C4-2B (cell line): ENCODE measurements at regions not wholly inside any gene's neighbourhood (a gene's known extent, or its start where the extent isn't known, plus 50 kb on each side); places are given as distances from the start of the nearest gene placed in this dataset.

Experiments used
- H3K27ac ChIP-seq: fragments of 450-650 bp; 2 replicates; pipeline ENCODE4 v1.5.1; 2017
- ZFX ChIP-seq: fragments of 450-650 bp; IDR thresholded peaks from 2 replicates; pipeline ENCODE4 v1.6.1; 2017
- TF ChIP-seq, protein P1 (sequence below): fragments of 450-650 bp; conservative IDR thresholded peaks from 2 replicates; pipeline ENCODE4 v1.5.1; 2017; ENCODE audit warnings: mild to moderate bottlenecking

DNA sequence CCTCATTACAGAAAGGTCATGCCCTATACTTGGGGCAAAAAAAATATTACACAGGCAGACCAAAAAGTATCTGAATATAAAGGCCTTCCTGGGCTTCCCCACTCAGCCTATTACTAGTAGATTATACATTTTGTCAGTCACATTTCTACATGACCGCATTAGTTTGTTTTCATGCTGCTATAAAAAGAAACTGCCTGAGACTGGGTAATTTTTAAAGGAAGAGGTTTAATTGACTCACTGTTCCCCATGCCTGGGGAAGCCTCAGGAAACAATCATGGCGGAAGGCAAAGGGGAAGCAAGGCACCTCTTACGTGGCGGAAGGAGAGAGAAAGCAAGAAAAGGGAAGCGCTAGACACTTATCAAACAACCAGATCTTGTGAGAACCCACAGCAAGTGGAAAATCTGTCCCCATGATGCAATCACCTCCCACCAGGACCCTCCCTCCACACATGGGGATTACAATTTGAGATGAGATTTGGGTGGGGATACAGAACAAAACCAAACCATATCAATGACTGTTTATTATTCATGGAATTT, 1312.0 kb downstream of the PCDH7 start:
- H3K27ac ChIP-seq, result no peak overlapping the region
- TF ChIP-seq, protein P1, sequence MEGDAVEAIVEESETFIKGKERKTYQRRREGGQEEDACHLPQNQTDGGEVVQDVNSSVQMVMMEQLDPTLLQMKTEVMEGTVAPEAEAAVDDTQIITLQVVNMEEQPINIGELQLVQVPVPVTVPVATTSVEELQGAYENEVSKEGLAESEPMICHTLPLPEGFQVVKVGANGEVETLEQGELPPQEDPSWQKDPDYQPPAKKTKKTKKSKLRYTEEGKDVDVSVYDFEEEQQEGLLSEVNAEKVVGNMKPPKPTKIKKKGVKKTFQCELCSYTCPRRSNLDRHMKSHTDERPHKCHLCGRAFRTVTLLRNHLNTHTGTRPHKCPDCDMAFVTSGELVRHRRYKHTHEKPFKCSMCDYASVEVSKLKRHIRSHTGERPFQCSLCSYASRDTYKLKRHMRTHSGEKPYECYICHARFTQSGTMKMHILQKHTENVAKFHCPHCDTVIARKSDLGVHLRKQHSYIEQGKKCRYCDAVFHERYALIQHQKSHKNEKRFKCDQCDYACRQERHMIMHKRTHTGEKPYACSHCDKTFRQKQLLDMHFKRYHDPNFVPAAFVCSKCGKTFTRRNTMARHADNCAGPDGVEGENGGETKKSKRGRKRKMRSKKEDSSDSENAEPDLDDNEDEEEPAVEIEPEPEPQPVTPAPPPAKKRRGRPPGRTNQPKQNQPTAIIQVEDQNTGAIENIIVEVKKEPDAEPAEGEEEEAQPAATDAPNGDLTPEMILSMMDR, result no peak
- no peak for TF ChIP-seq ZFX

DNA sequence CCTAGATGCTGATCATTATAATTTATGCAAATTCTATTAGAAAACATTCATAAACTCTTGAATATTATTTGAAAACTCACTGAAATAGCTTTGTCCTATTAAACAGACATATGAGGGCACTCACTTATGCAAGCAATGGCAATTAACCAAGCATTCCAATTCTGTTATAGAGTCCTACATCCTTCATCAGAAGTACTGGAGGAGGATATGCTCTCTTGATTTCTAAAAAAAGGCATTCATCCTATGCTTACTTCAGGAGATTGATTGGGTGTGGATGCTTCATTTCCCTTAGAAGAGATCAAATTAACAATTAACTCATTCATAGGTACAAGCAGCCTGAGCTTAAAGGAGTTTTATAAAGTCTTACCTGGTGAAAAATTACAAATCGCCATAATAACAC, 1317.2 kb downstream of the PCDH7 start:
- H3K27ac ChIP-seq, result no peak overlapping the region
- no peak for TF ChIP-seq ZFX
- TF ChIP-seq, protein P1, result no peak

DNA sequence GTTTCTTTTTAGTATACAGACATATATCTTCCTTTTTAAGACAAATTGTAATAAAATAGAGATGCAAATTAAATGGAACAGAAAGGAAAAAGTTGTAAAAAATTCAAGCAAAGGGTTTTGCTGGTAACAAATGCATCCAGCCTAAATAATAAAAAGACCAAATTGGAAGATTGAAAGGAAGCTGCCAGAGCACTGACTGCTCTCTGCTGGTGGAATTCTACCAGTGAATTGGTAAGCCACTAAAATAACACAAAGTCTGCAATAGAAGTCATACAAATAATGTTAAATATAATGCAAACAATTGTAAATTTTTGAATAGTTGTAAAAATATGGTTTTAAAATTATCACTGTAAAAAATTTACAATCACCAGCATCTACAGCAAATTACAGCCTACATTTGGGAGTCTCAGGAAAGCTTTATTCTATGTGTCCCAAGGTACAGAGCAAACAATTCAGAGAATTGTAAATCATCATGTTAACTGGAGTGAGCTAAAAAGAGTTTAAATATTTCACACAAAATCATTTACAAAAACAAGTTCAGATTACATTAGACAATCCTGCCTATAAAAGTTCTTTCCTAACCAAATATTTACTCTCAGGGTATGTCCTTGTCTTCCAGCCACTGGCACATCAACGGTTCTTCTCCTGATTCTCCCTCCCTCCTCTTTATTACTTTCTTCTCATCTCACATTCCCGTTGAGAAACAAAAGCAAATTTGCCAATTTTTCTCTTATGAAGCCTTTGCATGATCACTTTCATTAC, 1322.5 kb downstream of the PCDH7 start:
- no peak overlapping the region for H3K27ac ChIP-seq
- TF ChIP-seq, protein P1, result peak; percentile 65
- no peak for TF ChIP-seq ZFX

DNA sequence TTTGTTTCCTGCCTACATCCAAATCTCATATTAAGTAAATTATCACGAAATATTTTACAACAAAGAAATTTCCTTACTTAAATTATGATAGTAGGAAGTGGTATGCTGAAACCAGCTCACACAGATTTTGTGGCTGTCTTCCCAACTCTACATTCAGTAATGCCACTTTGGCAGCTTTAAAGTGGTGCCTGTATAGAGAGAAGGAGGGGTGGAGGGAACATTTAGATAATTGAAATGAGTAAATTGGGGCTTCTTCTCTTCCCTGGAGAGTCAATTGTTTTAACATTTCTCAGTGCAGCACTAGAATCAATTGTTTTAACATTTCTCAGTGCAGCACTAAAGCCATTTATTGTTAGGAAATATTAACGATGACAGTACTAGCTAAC, 1323.1 kb downstream of the PCDH7 start:
- H3K27ac ChIP-seq, result peak overlapping the region; percentile 73
- TF ChIP-seq, protein P1, result no peak
- TF ChIP-seq ZFX, result no peak

DNA sequence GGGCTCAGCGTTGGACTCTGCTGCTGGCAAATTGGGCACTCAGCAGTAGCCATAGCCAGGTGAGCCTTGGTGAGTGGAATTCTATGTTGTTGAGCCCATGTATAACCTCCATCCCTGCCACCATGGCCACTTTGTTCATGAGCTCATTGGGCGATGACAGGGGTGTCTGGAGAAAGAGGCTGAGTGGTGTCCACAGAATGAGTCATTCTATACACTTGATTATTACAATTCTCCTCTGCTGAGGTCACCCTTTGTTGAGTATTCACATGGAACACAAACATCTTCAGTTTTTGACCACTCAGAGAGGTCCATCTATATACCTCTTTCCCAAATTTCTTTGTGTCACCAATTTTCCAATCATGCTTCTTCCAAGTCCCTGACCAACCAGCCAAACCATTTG, 1341.7 kb downstream of the PCDH7 start:
- no peak overlapping the region for H3K27ac ChIP-seq
- TF ChIP-seq, protein P1, result no peak
- no peak for TF ChIP-seq ZFX

DNA sequence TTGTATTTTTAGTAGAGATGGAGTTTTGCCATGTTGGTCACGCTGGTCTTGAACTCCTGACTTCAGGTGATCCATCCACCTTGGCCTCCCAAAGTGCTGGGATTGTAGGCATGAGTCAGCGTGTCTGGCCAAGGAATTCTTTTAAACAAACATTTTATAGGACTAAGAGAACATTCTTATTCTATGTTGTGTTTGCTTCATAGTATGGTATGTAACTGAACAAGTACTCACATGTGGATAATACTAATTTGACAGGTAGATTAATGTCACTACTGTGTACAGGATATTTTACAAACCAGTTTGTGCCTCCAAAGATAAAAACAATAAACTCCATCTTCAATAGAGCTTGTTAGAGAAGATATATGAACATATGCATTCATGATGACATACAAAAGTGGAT, 1353.4 kb downstream of the PCDH7 start:
- no peak overlapping the region for H3K27ac ChIP-seq
- TF ChIP-seq ZFX, result no peak
- TF ChIP-seq, protein P1, result no peak

DNA sequence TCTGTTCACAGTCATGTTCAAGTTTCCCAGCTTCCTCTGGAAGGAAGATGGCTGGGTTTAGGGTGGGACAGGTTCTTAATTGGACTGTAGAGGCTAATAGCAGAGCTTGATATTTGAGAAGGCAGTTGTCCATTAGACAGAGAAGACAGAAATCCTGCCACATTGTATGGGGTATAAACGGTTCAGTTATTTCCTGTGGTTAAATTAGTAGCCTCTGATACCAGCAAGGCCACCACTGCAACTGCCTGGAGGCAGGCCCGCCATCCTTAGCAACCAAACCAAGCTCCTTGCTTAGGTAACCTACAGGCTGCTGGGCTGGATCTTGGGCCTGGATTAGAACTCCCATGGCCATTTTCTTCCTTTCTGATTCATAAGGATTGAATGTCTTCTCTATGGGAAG, 1367.0 kb downstream of the PCDH7 start:
- H3K27ac ChIP-seq, result no peak overlapping the region
- TF ChIP-seq ZFX, result no peak
- TF ChIP-seq, protein P1, result no peak
